ENCODE measurements at regions not wholly inside any gene's neighbourhood (a gene's known extent, or its start where the extent isn't known, plus 50 kb on each side); places are given as distances from the start of the nearest gene placed in this dataset.

DNA sequence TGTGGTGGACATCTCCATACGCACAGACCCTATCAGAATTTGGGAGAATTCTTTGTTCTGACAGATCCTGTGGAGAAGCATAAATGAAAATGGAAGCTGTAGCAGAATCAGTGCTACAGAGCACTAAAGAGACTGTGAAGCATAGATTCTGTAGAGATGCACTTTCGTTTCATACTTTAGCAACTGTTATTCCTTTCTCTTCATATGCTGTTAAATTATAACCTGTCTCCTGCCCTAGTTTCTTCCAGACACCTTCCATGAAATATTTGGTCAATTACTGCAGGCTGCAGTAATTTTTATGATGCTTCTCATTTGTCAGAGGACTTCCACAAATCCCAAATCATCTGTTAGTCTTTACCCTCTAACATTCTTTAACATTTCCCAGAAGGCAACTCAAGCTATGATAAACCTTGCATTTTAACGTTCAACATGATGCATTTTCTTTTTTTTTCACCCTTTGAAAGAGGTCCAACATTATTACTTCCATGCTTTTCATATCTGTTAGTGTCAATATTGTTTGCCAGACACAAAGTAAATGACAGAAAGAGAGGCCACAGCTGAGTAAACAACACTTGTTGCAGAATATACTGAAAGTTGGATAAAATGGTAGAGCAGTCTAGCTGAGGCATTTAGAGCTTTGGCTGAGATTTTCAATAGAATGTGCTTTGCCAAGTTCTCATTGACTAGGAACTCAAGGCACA lies 412.7 kb downstream of the LMO7 start:
- H3K27ac ChIP-seq (ENCODE audit: low read depth, low read length), result no peak overlapping the region
- WGBS, 3 donors, result 39 to 66% (median 58%) methylated on average over 3 of the region's 3 CpGs

- no peak overlapping the region for H3K27ac ChIP-seq (ENCODE audit: low read depth, low read length)
- WGBS, 3 donors, result 73 to 92% (median 81%) methylated on average over 3 of the region's 3 CpGs
These were observed 412.0 kb downstream of the LMO7 start for GRCh38 chr13:76048131-76048530.

DNA sequence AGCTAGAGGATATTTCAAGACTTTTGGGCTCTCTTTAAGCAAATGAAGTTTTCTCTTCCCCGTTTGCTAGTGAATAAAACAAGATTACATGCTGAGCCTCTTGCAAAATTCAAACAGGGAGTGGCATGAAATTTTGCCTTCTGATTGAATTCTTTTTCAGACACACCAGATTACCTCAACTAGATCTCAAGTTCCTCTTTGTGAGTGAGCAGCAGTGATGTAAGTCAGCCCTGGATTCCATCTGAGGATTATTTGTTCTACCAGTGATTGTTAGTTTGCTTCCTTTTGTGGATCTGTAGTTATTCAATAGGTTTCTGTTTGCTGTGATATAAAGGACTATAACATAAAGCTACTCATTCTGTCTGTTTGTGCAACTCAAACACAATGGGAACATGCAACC lies 407.7 kb downstream of the LMO7 start:
- 50 to 58% (median 54%) methylated on average over 1 of the region's 1 CpG for WGBS, 3 donors

DNA sequence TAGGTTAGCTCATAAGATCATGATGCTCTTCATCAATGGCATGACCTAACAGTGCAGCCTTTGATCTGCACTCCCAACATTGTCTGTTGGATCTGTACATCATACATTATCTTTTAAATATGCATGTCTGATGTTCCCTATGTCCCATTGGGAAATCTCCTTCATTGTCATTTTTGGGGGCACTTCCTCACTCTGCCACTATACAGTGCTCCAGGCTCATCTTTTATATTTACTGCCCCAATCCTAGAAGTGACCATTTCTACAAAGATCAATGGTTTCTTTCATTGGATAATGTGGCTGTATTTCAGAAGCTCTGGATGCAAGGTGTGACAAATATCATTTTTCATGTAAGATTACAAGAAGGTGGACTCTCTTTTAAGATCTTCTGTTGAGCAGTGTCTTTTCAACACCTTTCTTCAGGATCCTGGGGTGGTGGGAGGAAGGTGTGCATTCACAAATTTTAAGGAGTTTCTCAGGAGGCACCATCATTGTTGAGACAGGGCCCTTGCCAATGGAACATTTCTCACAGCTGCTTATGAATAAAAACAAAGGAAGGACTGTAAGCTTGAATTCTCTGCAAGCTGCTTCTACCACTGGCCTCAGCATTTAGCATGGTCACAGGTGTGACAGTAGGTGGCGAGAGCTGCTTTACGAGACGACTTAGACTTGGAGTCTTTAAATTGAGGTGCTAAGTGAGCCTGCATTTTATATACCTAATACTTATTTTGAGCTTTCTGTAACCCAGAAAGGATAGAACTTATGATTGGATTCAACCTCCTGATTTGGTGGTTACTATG lies 403.0 kb downstream of the LMO7 start:
- H3K27ac ChIP-seq (ENCODE audit: low read depth, low read length), result no peak overlapping the region
- WGBS, 3 donors, result 75 to 86% (median 80%) methylated on average over 3 of the region's 3 CpGs

More for the DNA sequence above, 407.7 kb downstream of the LMO7 start:
- H3K27ac ChIP-seq (ENCODE audit: low read depth, low read length), result no peak overlapping the region

DNA sequence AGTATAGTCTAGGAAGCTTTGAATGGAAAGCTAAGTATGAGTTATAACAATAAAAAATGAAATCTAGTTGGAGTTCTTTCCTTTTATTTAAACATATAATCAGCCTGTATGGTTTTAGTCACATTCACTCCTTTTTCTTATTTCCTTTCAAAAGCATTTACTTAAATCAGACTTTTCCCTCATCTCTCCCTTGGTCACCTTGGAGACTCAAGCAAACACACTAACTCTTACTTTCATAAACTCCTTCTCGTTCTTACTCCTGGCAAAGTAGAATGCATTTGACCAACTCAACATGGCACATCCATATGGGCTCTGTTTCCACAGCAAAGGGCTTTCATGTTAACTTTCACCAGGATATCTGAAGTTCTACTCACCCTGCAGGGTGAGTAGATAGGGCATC lies 400.0 kb downstream of the LMO7 start:
- 36 to 63% (median 37%) methylated on average over 1 of the region's 1 CpG for WGBS, 3 donors
- H3K27ac ChIP-seq (ENCODE audit: low read depth, low read length), result no peak overlapping the region

DNA sequence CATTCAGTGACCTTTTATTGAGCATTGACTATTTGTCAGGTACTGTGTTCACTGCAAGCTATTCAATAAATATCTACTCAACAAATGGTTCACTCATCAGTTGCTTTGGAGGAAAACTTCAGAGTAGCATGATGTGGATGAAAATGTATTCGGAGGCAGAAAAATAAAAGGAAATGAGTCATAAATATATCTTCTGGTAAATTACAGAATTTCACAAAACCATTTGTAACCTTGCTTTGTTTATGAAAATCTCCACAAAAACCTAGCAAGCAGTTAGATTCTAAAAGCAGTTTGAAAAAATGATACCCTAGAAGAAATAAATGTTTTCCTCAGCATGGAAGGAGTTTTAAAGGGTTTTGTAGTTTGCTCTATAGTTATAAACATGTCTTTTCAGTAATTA lies 399.6 kb downstream of the LMO7 start:
- WGBS, 3 donors, result 33 to 80% (median 50%) methylated on average over 1 of the region's 1 CpG
- H3K27ac ChIP-seq (ENCODE audit: low read depth, low read length), result no peak overlapping the region

DNA sequence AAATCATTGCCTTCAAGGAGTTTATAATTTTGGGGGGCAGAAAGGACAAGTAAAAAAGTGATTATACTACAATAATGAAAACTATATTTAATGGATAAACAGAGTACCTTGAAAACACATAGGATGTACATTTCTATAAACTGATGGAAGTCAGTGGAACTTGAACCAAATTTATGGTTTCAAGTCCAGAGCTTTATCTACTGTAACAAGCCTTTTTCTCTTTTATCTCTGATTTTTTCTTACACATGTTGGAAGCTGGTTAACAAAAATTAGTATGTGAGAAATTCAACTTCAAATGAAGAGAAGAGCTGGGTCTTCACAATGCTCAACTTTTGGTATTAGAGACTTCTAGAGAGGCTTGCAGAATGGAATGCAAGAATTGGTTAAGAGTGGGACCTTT lies 393.6 kb downstream of the LMO7 start:
- H3K27ac ChIP-seq (ENCODE audit: low read depth, low read length), result no peak overlapping the region

DNA sequence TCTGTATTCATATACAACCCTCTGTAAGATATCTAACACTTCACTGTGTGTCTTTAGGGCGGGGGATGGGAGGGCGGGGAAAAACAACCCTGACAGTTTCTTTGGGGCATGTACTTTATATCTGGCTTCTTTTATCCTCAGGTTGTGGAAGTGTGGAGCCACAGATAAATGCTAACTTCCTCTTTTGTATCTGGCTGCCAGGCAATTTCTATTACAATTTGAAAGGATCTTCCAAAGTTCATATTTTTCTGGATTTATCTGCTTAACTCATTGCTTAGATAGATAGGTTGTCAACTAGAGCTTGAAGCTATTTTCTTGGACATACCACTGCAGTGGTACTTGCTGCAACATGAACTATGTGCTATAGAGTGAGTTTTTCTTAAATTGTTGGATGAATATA lies 393.0 kb downstream of the LMO7 start:
- 60 to 91% (median 76%) methylated on average over 2 of the region's 2 CpGs for WGBS, 3 donors
- no peak overlapping the region for H3K27ac ChIP-seq (ENCODE audit: low read depth, low read length)

DNA sequence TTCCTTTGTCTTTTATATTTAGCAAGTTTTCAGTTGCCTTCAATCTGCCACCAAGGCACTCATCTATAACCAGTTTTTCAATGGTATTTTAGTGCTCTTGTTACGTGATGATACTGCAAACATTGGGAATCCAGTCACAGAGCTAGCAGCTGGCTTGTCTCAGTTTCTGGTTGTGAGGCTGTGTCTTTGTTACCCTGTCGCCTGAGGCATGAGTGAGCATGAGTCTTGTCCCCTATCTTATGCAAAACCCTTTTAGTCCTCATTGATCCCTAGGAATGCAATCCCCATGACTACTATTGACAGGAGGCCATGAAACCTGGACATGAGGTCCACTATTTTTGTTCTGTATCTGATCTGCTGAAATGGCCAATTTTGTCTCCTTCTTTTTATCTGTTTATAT lies 391.0 kb downstream of the LMO7 start:
- 82 to 90% (median 84%) methylated on average over 2 of the region's 2 CpGs for WGBS, 3 donors
- H3K27ac ChIP-seq (ENCODE audit: low read depth, low read length), result no peak overlapping the region

DNA sequence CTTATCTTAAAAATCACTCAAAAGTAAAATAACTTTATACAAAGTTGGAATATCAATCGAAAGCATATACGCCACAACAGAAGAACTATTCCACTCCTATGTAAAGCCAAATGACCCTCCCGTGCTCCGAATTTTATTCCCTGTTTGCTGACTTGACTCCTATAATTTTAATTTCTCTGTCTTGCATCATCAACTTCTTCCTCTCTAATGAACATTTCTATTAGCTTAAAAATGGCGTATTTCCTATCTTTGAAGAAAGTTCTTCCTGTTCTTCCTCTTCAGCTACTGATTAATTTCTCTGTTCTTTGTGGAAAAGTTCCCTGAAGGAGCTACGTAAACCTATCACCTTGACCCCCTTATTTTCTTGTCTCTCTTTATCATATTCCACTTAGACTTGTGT lies 389.3 kb downstream of the LMO7 start:
- no peak overlapping the region for H3K27ac ChIP-seq (ENCODE audit: low read depth, low read length)
- 90 to 93% (median 90%) methylated on average over 6 of the region's 6 CpGs for WGBS, 3 donors

- WGBS, 3 donors, result 76 to 88% (median 81%) methylated on average over 1 of the region's 1 CpG
- H3K27ac ChIP-seq (ENCODE audit: low read depth, low read length), result no peak overlapping the region
These were observed 388.0 kb downstream of the LMO7 start for GRCh38 chr13:76024151-76024550.

DNA sequence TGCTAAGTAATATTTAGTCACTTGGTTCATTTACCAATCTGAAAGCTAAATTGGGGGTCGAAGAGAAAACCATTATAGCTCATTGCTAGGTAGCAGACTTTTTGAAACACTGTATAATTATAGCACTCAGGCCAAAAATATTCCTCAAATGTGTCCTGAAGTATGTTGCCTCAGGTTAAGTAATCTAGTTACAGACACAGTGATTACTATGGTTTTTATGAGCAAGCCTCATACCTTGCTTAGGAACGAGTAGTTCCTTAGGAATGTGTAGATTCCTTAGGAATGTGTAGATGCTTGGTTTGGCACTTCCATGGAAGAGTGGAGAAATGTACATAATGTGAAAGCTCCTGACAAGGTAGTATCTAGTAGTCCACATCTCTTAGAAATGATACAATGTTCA lies 387.5 kb downstream of the LMO7 start:
- WGBS, 3 donors, result 80 to 87% (median 83%) methylated on average over 2 of the region's 2 CpGs
- no peak overlapping the region for H3K27ac ChIP-seq (ENCODE audit: low read depth, low read length)

- WGBS, 3 donors, result 80 to 92% (median 88%) methylated on average over 4 of the region's 4 CpGs
- H3K27ac ChIP-seq (ENCODE audit: low read depth, low read length), result no peak overlapping the region
These were observed 384.4 kb downstream of the LMO7 start for GRCh38 chr13:76020421-76020955.

DNA sequence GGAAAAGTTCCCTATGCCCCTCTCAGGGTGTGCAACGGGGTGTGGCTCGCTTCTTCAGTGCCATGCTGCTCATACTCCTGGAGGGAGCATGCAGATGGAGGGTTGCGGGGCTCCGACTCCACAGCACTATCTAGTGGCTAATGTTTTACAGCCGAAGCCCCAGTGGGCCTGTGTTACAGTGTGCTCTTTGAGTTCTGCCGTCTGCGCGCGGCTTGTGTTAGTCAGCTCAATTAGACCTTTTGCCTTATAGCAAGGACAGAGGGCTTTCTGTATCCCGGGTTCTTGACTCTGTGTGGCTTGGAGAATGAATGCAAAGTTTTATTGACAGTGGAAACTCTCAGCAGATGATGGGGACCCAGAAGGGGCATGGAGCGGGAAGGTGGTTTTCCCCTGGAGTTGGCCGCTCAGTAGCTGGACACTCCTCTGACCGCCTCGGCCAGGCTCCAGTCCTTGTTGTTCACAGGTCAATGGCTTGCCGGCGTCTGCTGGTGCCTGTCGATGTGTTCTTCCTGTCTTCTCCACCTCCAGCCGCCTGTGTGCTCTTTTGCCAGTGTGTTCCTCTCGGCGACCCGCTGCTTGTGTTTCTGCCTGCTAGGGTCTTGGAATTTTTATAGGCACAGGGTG lies 383.4 kb downstream of the LMO7 start:
- no peak overlapping the region for H3K27ac ChIP-seq (ENCODE audit: low read depth, low read length)
- WGBS, 3 donors, result 70 to 74% (median 71%) methylated on average over 21 of the region's 21 CpGs

DNA sequence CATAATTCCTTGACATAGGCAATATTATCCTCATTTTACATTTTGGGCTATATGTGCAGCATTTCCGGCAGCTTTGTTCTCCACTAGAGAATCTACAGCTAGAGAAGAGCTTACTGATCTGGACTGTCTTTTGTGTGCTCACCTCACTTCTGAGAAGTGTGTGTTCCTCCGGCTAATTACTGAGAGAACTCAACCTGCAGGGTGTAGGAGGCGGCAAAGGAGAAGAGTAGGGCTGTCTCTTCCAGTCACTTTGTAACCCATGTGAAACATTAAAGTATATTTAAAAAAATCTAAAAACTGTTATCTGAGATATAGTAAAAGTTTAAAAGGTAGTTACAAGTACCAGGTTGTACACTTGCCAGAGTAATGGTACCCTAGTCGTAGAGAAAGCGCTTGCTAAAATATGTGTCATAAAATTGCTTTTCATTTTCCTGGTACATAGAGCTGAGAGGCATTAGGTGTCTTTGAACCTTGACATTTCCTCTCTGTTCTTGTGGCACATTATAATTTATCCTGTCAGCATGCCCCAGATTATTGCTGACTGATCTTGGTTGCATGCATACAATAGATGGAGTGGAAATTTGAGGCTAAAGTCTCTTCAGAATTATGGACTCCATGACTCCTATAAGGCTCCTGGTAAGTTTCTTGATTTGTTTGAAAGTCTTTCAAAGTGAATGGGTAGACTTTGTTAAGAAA lies 381.9 kb downstream of the LMO7 start:
- H3K27ac ChIP-seq (ENCODE audit: low read depth, low read length), result no peak overlapping the region
- WGBS, 3 donors, result 91 to 94% (median 93%) methylated on average over 5 of the region's 5 CpGs

- no peak overlapping the region for H3K27ac ChIP-seq (ENCODE audit: low read depth, low read length)
- 55 to 96% (median 72%) methylated on average over 3 of the region's 3 CpGs for WGBS, 3 donors
These were observed 380.8 kb downstream of the LMO7 start for GRCh38 chr13:76016799-76017400.

DNA sequence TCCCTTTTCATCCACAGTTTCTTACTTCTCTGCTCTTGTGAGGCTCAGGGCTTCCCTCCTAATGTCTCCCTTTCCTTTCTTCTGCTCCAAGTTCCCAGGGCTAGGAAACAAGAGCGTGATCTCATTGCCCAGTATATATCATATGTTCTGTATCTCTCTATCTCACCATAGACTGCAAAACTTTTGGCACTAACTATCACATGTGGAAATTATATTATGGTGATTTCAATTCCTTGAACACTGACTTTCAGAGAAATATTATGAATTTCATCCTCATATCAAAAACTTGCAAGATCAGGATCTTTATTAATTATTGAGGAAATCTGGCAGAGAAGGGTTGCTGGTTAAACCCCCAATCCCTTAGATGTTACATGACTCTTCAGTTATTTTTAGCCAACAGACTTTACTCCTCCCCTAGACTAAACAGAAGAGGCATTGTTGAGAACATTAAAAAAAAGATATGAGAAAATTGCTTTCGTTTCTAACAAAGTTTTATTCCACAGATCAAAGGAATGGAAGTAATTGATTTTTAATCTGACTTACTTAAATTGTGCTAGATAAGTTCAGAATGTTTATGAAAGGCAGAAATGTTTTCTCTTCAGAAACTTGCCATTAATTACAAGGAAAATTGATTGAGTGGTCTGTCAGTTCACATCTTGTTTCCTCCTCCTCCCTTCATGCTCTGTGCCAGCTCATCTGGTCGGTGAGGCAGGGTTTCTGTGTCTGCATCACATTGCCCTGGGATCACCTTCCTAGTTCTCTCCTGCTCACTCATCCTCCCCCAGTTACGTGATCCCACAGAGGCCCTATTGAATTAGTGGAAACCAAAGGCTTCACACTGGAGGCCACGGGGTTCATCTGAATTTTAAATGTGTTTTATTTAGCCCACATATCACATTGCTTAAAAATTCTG lies 378.5 kb downstream of the LMO7 start:
- H3K27ac ChIP-seq (ENCODE audit: low read depth, low read length), result no peak overlapping the region
- WGBS, 3 donors, result 49 to 55% (median 54%) methylated on average over 5 of the region's 5 CpGs

Data from adipose tissue (tissue), 3 donors.